ENCODE measurements at regions not wholly inside any gene's neighbourhood (a gene's known extent, or its start where the extent isn't known, plus 50 kb on each side); places are given as distances from the start of the nearest gene placed in this dataset.

DNA sequence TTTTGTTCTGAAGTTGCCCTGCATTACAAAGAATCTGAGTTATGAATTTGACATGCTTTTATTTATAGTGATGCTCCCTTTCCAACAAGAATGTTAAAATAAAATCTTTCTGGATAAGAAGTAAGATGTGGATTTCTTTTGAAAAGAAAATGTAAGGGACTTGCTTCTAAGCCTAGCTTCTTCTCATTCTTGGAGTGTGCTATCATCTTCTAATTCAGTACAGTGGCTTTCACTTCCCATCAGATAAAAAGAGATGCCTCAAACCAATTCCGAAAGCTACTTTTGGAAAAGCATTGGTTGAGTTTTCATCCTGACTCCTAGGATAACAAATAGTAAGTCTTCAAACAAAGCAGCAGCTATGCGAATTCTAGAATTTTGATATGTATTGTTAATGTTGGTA lies 197.0 kb upstream of the ZPLD1 start:
- Histone ChIP-seq H3K4me2 (ENCODE audit: insufficient read depth, low read length, poor library complexity, severe bottlenecking) (no peak overlapping the region), H3K79me1 (ENCODE audit: low read depth, low read length) (no peaks in the 10 kb centered on the region), H3K18ac (ENCODE audit: low read length) (no peak overlapping the region), H4K91ac (ENCODE audit: low read depth, low read length, poor library complexity) (no peak overlapping the region), H2BK5ac (ENCODE audit: low read length) (no peak overlapping the region), H2BK120ac (ENCODE audit: low read depth, low read length) (no peak overlapping the region), H3K9me3 (replicated peaks in 1 of 2; ENCODE audit: control insufficient read depth in 2 of 2, insufficient read depth in 1 of 2, low read depth in 1 of 2, low read length in 2 of 2) (no peaks in the 10 kb centered on the region), H4K8ac (ENCODE audit: low read depth, low read length) (no peak overlapping the region), H3K4me3 (ENCODE audit: low read length in 2 of 2) (no peak overlapping the region), H3K36me3 (replicated peaks in 1 of 2; ENCODE audit: control insufficient read depth in 2 of 2, insufficient read depth in 2 of 2, low read length in 2 of 2) (no peaks in the 10 kb centered on the region), H3K27ac (replicated peaks; ENCODE audit: low read length) (no peak overlapping the region), H3K4me1 (ENCODE audit: control insufficient read depth in 2 of 2, insufficient read depth in 1 of 2, low read depth in 1 of 2, low read length in 2 of 2) (peaks cover 0 to 2% of the 10 kb centered on the region in 2 donors), H2BK15ac (ENCODE audit: low read length) (no peak overlapping the region), H3K23ac (ENCODE audit: low read depth, low read length, poor library complexity) (no peak overlapping the region), H3K4ac (ENCODE audit: low read length) (no peak overlapping the region), H3K14ac (ENCODE audit: low read length) (no peak overlapping the region), H2AFZ (ENCODE audit: low read length) (no peak overlapping the region), H2BK12ac (ENCODE audit: low read length) (no peak overlapping the region), H3K27me3 (ENCODE audit: control insufficient read depth in 3 of 3, insufficient read depth in 3 of 3, low read depth in 1 of 3, low read length in 3 of 3) (no peaks in the 10 kb centered on the region), H2AK5ac (ENCODE audit: low read depth, low read length) (no peak overlapping the region), H3K9ac (ENCODE audit: low read depth, low read length, poor library complexity) (no peak overlapping the region)
- no CpG with 5 or more reads among the region's 2 CpGs for WGBS, 2 donors (ENCODE audit: extremely low coverage in 2 of 2, insufficient read length in 2 of 2, insufficient replicate concordance in 1 of 2)
- DNase-seq (ENCODE audit: low spot score) = no peak

DNA sequence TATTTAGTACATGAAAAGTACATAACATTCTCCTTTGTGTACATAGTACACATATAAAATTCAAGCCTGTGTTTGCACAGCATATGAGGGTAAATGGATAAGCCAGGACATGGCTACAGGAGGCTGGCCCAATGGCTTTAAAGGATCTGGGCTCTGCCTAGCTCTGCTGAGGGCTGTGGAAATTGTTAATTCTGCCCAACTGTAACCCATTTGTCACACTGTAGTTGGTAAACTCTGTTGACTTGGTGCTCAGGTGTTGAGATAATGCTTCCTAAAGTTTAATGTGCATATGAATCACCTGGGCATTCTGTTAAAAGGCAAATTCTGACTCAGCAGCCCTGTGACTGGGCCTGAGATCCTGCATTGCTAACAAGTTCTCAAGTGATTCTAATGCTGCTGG lies 196.5 kb upstream of the ZPLD1 start:
- Histone ChIP-seq H4K91ac (ENCODE audit: low read depth, low read length, poor library complexity) (no peak overlapping the region), H3K14ac (ENCODE audit: low read length) (no peak overlapping the region), H2BK12ac (ENCODE audit: low read length) (no peak overlapping the region), H3K79me1 (ENCODE audit: low read depth, low read length) (no peaks in the 10 kb centered on the region), H3K18ac (ENCODE audit: low read length) (no peak overlapping the region), H3K4me1 (ENCODE audit: control insufficient read depth in 2 of 2, insufficient read depth in 1 of 2, low read depth in 1 of 2, low read length in 2 of 2) (peaks cover 0 to 2% of the 10 kb centered on the region in 2 donors), H4K8ac (ENCODE audit: low read depth, low read length) (no peak overlapping the region), H2BK15ac (ENCODE audit: low read length) (no peak overlapping the region), H3K27me3 (ENCODE audit: control insufficient read depth in 3 of 3, insufficient read depth in 3 of 3, low read depth in 1 of 3, low read length in 3 of 3) (no peaks in the 10 kb centered on the region), H2BK5ac (ENCODE audit: low read length) (no peak overlapping the region), H3K23ac (ENCODE audit: low read depth, low read length, poor library complexity) (no peak overlapping the region), H3K9me3 (replicated peaks in 1 of 2; ENCODE audit: control insufficient read depth in 2 of 2, insufficient read depth in 1 of 2, low read depth in 1 of 2, low read length in 2 of 2) (no peaks in the 10 kb centered on the region), H2AK5ac (ENCODE audit: low read depth, low read length) (no peak overlapping the region), H3K36me3 (replicated peaks in 1 of 2; ENCODE audit: control insufficient read depth in 2 of 2, insufficient read depth in 2 of 2, low read length in 2 of 2) (no peaks in the 10 kb centered on the region), H3K4me3 (ENCODE audit: low read length in 2 of 2) (no peak overlapping the region), H3K9ac (ENCODE audit: low read depth, low read length, poor library complexity) (no peak overlapping the region), H2AFZ (ENCODE audit: low read length) (no peak overlapping the region), H2BK120ac (ENCODE audit: low read depth, low read length) (no peak overlapping the region), H3K4me2 (ENCODE audit: insufficient read depth, low read length, poor library complexity, severe bottlenecking) (no peak overlapping the region), H3K4ac (ENCODE audit: low read length) (no peak overlapping the region), H3K27ac (replicated peaks; ENCODE audit: low read length) (no peak overlapping the region)
- DNase-seq (ENCODE audit: low spot score) = no peak

DNA sequence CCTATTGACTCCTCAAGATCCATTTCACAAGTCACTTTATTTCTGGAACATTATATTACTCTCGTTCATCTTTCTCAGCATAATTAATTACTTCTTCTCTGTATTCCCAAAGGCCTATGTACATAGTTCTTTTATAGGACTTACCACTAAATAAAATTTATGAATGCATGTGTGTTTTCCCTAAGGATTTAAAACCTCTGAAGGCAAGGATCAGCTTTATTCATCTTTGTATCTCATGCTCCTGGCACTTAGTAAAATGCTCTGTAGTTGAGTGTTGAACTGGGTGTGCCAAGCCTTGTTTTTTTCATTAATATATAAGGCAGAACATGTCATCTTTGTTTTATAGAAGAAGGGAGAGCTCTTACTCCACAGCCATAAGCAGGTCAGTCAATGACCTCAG lies 194.1 kb upstream of the ZPLD1 start:
- Histone ChIP-seq H3K4ac (ENCODE audit: low read length) (no peak overlapping the region), H2BK15ac (ENCODE audit: low read length) (no peak overlapping the region), H4K8ac (ENCODE audit: low read depth, low read length) (no peak overlapping the region), H2BK12ac (ENCODE audit: low read length) (no peak overlapping the region), H3K9me3 (replicated peaks in 1 of 2; ENCODE audit: control insufficient read depth in 2 of 2, insufficient read depth in 1 of 2, low read depth in 1 of 2, low read length in 2 of 2) (no peaks in the 10 kb centered on the region), H3K4me3 (ENCODE audit: low read length in 2 of 2) (no peak overlapping the region), H3K4me2 (ENCODE audit: insufficient read depth, low read length, poor library complexity, severe bottlenecking) (no peak overlapping the region), H2BK5ac (ENCODE audit: low read length) (no peak overlapping the region), H3K79me1 (ENCODE audit: low read depth, low read length) (no peaks in the 10 kb centered on the region), H3K27ac (replicated peaks; ENCODE audit: low read length) (no peak overlapping the region), H3K14ac (ENCODE audit: low read length) (no peak overlapping the region), H4K91ac (ENCODE audit: low read depth, low read length, poor library complexity) (no peak overlapping the region), H3K9ac (ENCODE audit: low read depth, low read length, poor library complexity) (no peak overlapping the region), H3K4me1 (ENCODE audit: control insufficient read depth in 2 of 2, insufficient read depth in 1 of 2, low read depth in 1 of 2, low read length in 2 of 2) (peaks cover 0 to 2% of the 10 kb centered on the region in 2 donors), H3K18ac (ENCODE audit: low read length) (no peak overlapping the region), H3K36me3 (replicated peaks in 1 of 2; ENCODE audit: control insufficient read depth in 2 of 2, insufficient read depth in 2 of 2, low read length in 2 of 2) (no peaks in the 10 kb centered on the region), H2AK5ac (ENCODE audit: low read depth, low read length) (no peak overlapping the region), H3K27me3 (ENCODE audit: control insufficient read depth in 3 of 3, insufficient read depth in 3 of 3, low read depth in 1 of 3, low read length in 3 of 3) (no peaks in the 10 kb centered on the region), H2BK120ac (ENCODE audit: low read depth, low read length) (no peak overlapping the region), H3K23ac (ENCODE audit: low read depth, low read length, poor library complexity) (no peak overlapping the region), H2AFZ (ENCODE audit: low read length) (no peak overlapping the region)
- no CpG with 5 or more reads among the region's 1 CpG for WGBS, 2 donors (ENCODE audit: extremely low coverage in 2 of 2, insufficient read length in 2 of 2, insufficient replicate concordance in 1 of 2)
- DNase-seq (ENCODE audit: low spot score) = no peak

DNA sequence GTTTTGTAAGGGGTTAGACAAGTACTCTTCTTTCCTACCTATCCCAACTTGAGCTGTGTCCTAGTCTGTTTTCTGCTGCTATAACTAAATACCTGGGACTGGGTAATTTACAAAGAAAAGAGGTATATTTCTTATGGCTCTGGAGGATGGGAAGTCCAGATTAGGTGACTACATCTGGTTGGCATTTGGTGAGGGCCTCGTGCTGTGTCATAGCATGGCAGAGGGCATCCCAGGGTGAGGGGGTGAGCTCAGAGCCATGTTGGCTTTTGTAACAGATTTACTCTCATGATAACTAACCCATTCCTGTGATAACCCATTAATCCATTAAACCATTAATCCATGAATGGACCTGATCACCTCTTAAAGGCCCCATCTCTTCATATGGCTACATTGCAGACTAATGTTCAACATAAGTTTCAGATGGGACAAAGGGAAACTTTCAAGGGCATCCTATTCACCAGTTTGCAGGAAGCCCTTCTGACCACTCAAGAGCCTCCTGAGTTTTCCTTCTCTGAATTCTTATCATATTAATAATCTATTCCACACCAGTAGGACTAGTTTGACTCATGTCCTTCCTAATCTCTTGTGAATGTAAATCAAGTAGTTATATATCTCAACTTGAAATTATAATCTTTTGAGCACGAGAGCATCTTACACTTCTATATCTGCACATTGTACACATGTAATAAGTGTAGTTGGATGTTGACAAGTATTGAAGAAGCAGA lies 185.7 kb upstream of the ZPLD1 start:
- Histone ChIP-seq H4K8ac (ENCODE audit: low read depth, low read length) (no peak overlapping the region), H3K23ac (ENCODE audit: low read depth, low read length, poor library complexity) (no peak overlapping the region), H2AK5ac (ENCODE audit: low read depth, low read length) (no peak overlapping the region), H2BK5ac (ENCODE audit: low read length) (no peak overlapping the region), H3K4me1 (ENCODE audit: control insufficient read depth in 2 of 2, insufficient read depth in 1 of 2, low read depth in 1 of 2, low read length in 2 of 2) (no peaks in the 10 kb centered on the region), H4K91ac (ENCODE audit: low read depth, low read length, poor library complexity) (no peak overlapping the region), H3K9ac (ENCODE audit: low read depth, low read length, poor library complexity) (no peak overlapping the region), H3K4me3 (ENCODE audit: low read length in 2 of 2) (no peak overlapping the region), H3K27ac (replicated peaks; ENCODE audit: low read length) (no peak overlapping the region), H3K27me3 (ENCODE audit: control insufficient read depth in 3 of 3, insufficient read depth in 3 of 3, low read depth in 1 of 3, low read length in 3 of 3) (no peaks in the 10 kb centered on the region), H2BK15ac (ENCODE audit: low read length) (no peak overlapping the region), H3K36me3 (replicated peaks in 1 of 2; ENCODE audit: control insufficient read depth in 2 of 2, insufficient read depth in 2 of 2, low read length in 2 of 2) (no peaks in the 10 kb centered on the region), H3K14ac (ENCODE audit: low read length) (no peak overlapping the region), H3K79me1 (ENCODE audit: low read depth, low read length) (no peaks in the 10 kb centered on the region), H3K4me2 (ENCODE audit: insufficient read depth, low read length, poor library complexity, severe bottlenecking) (no peak overlapping the region), H2BK120ac (ENCODE audit: low read depth, low read length) (no peak overlapping the region), H3K18ac (ENCODE audit: low read length) (no peak overlapping the region), H3K9me3 (replicated peaks in 1 of 2; ENCODE audit: control insufficient read depth in 2 of 2, insufficient read depth in 1 of 2, low read depth in 1 of 2, low read length in 2 of 2) (no peaks in the 10 kb centered on the region), H2BK12ac (ENCODE audit: low read length) (no peak overlapping the region), H2AFZ (ENCODE audit: low read length) (no peak overlapping the region), H3K4ac (ENCODE audit: low read length) (no peak overlapping the region)
- WGBS, 2 donors (ENCODE audit: extremely low coverage in 2 of 2, insufficient read length in 2 of 2, insufficient replicate concordance in 1 of 2) = no CpG with 5 or more reads among the region's 2 CpGs
- no peak for DNase-seq (ENCODE audit: low spot score)
